ENCODE measurements at regions not wholly inside any gene's neighbourhood (a gene's known extent, or its start where the extent isn't known, plus 50 kb on each side); places are given as distances from the start of the nearest gene placed in this dataset.
A peak's percentile ranks its signal among the peaks of the same experiment; 100 is the strongest.

DNA sequence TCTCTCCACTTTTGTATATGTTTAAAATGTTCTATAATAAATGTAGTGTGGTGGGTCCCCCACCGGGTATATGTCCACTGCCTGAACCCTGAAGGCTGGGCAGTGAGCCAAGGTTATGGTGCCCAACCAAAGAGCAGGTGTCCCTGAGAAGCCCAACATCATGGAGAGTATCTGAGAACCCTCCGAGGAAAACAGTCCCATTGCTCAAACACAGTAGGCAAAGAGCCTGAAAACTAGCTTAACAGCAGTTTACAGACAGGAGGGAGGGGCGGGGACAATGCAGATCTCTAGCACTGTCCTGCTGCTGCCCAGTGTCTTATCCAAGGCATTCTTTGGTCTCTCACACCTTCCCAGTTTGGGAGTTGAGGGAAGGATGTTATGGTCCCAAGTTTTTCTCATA, 91.0 kb downstream of the TMPRSS5 start:
- 0 out of 2 replicates have a peak, but pooled peaks cover 3% of the 10 kb centered on the region for H3K27me3 Mint-ChIP-seq (ENCODE audit: low read depth)
- DNase-seq (ENCODE audit: low spot score) (peak; percentile 26), ATAC-seq (peak; percentile 87)
- no peak overlapping the region for H3K27ac Mint-ChIP-seq
- H3K4me3 Mint-ChIP-seq, result no peak overlapping the region
- TF ChIP-seq ZMAT4 (CRISPR knock-in tag; IDR thresholded peaks at IDR 0.05), result no peak
- TF ChIP-seq MAX (CRISPR knock-in tag; IDR thresholded peaks at IDR 0.05), result no peak
- no peak for TF ChIP-seq ZNF425 (CRISPR knock-in tag; conservative IDR thresholded peaks at IDR 0.05)
- TF ChIP-seq E2F1 (CRISPR knock-in tag; IDR thresholded peaks at IDR 0.05), result no peak
- TF ChIP-seq E2F5 (CRISPR knock-in tag; IDR thresholded peaks at IDR 0.05), result no peak
- TF ChIP-seq SMAD4 (CRISPR knock-in tag; IDR thresholded peaks at IDR 0.05), result no peak
- TF ChIP-seq GABPB1 (CRISPR knock-in tag; IDR thresholded peaks at IDR 0.05), result no peak
- TF ChIP-seq GTF2I (CRISPR knock-in tag; conservative IDR thresholded peaks at IDR 0.05), result no peak
- TF ChIP-seq, protein P1, sequence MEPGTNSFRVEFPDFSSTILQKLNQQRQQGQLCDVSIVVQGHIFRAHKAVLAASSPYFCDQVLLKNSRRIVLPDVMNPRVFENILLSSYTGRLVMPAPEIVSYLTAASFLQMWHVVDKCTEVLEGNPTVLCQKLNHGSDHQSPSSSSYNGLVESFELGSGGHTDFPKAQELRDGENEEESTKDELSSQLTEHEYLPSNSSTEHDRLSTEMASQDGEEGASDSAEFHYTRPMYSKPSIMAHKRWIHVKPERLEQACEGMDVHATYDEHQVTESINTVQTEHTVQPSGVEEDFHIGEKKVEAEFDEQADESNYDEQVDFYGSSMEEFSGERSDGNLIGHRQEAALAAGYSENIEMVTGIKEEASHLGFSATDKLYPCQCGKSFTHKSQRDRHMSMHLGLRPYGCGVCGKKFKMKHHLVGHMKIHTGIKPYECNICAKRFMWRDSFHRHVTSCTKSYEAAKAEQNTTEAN (CRISPR knock-in tag; IDR thresholded peaks at IDR 0.05), result no peak
- TF ChIP-seq SMAD3 (CRISPR knock-in tag; IDR thresholded peaks at IDR 0.05; ENCODE audit: borderline replicate concordance), result no peak
- no peak for TF ChIP-seq FOXJ3 (CRISPR knock-in tag; IDR thresholded peaks at IDR 0.05; ENCODE audit: borderline replicate concordance)
- no peak for TF ChIP-seq NFATC4 (CRISPR knock-in tag; IDR thresholded peaks at IDR 0.05)
- TF ChIP-seq NFYB (CRISPR knock-in tag; conservative IDR thresholded peaks at IDR 0.05; ENCODE audit: low read depth), result no peak
- no peak for TF ChIP-seq SP1 (CRISPR knock-in tag; conservative IDR thresholded peaks at IDR 0.05)
- no peak for TF ChIP-seq TEAD4 (CRISPR knock-in tag; IDR thresholded peaks at IDR 0.05)
- TF ChIP-seq IRF2 (CRISPR knock-in tag; IDR thresholded peaks at IDR 0.05; ENCODE audit: borderline replicate concordance, low read depth), result no peak
- no peak for TF ChIP-seq TEAD1 (CRISPR knock-in tag; IDR thresholded peaks at IDR 0.05)
- TF ChIP-seq, protein P2, sequence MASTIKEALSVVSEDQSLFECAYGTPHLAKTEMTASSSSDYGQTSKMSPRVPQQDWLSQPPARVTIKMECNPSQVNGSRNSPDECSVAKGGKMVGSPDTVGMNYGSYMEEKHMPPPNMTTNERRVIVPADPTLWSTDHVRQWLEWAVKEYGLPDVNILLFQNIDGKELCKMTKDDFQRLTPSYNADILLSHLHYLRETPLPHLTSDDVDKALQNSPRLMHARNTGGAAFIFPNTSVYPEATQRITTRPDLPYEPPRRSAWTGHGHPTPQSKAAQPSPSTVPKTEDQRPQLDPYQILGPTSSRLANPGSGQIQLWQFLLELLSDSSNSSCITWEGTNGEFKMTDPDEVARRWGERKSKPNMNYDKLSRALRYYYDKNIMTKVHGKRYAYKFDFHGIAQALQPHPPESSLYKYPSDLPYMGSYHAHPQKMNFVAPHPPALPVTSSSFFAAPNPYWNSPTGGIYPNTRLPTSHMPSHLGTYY (CRISPR knock-in tag; IDR thresholded peaks at IDR 0.05), result no peak
- TF ChIP-seq ZNF396 (CRISPR knock-in tag; IDR thresholded peaks at IDR 0.05; ENCODE audit: borderline replicate concordance), result no peak
- ChIA-PET POLR2A (no interaction called here), CTCF (interaction anchor here (1.0 to 1.5 kb wide), 2 partner anchors 12 to 75 kb away, joined by 3 to 4 read pairs; no protein-coding TSS in a partner anchor)
- peaks cover 4% of the 10 kb centered on the region for H3K4me1 Mint-ChIP-seq
- H3K36me3 Mint-ChIP-seq, result peaks cover 11% of the 10 kb centered on the region
- peaks cover 21% of the 10 kb centered on the region for H3K9me3 Mint-ChIP-seq

DNA sequence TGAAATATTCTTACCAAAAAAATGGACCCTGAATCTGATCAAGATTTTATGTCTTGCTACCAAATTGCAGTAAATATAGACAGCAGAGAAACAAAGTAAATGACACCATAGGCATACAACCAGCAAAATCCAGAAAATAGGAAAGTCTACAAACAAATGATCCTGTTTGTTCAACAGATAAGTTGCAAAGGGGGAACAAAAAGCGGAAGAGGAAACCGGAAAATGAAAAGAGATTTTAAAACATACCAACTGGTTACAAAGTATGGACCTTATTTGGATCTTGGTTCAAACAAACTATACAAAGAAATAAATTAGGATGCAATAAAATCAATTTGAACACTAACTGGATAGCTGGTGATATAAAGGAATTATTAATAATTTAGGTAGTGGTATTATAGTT, 92.0 kb downstream of the TMPRSS5 start:
- CTCF ChIA-PET, result interaction anchor here (0.9 kb wide), 1 partner anchor 14 kb away, joined by 3 read pairs; no protein-coding TSS in a partner anchor
- Mint-ChIP-seq H3K27me3 (ENCODE audit: low read depth) (no peaks in the 10 kb centered on the region), H3K4me1 (peaks cover 4% of the 10 kb centered on the region), H3K9me3 (peaks cover 12% of the 10 kb centered on the region), H3K27ac (no peak overlapping the region), H3K36me3 (peaks cover 2% of the 10 kb centered on the region), H3K4me3 (no peak overlapping the region)
- ATAC-seq (no peak), DNase-seq (ENCODE audit: low spot score) (no peak)
- POLR2A ChIA-PET, result no interaction called here
- TF ChIP-seq, protein P3, sequence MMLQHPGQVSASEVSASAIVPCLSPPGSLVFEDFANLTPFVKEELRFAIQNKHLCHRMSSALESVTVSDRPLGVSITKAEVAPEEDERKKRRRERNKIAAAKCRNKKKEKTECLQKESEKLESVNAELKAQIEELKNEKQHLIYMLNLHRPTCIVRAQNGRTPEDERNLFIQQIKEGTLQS (CRISPR knock-in tag; conservative IDR thresholded peaks at IDR 0.05), result no peak
- TF ChIP-seq ZNF281 (CRISPR knock-in tag; IDR thresholded peaks at IDR 0.05) (no peak), JAZF1 (CRISPR knock-in tag; IDR thresholded peaks at IDR 0.05) (no peak), ZNF671 (CRISPR knock-in tag; IDR thresholded peaks at IDR 0.05) (no peak)
- TF ChIP-seq, protein P4, sequence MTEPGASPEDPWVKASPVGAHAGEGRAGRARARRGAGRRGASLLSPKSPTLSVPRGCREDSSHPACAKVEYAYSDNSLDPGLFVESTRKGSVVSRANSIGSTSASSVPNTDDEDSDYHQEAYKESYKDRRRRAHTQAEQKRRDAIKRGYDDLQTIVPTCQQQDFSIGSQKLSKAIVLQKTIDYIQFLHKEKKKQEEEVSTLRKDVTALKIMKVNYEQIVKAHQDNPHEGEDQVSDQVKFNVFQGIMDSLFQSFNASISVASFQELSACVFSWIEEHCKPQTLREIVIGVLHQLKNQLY (CRISPR knock-in tag; IDR thresholded peaks at IDR 0.05), result no peak
